Endodermal cell (in vitro differentiated cells): ENCODE measurements at regions not wholly inside any gene's neighbourhood (a gene's known extent, or its start where the extent isn't known, plus 50 kb on each side); places are given as distances from the start of the nearest gene placed in this dataset.
A peak's percentile ranks its signal among the peaks of the same experiment; 100 is the strongest.

ENCODE experiments used
- DNase-seq: peaks from one replicate; pipeline ENCODE4 v3.0.0-alpha.2; 2017
- H3K27ac ChIP-seq: 2 replicates; pipeline ENCODE4 v1.5.1; 2013; ENCODE audit warnings: mild to moderate bottlenecking, low read depth, low read length, moderate library complexity
- H3K27me3 ChIP-seq: 2 replicates; pipeline ENCODE4 v1.6.1; 2013; ENCODE audit warnings: mild to moderate bottlenecking, low read length, moderate library complexity; ENCODE audit not compliant: insufficient read depth, control insufficient read depth, poor library complexity, severe bottlenecking
- H3K36me3 ChIP-seq: 2 replicates; pipeline ENCODE4 v1.7.0; 2013; ENCODE audit warnings: mild to moderate bottlenecking, low read length, moderate library complexity; ENCODE audit not compliant: control insufficient read depth, insufficient read depth
- H3K4me1 ChIP-seq: one replicate; pipeline ENCODE4 v1.7.0; 2013; ENCODE audit warnings: low read length; ENCODE audit not compliant: control insufficient read depth, insufficient read depth
- H3K4me3 ChIP-seq: 2 replicates; pipeline ENCODE4 v1.5.1; 2013; ENCODE audit warnings: mild to moderate bottlenecking, low read length, moderate library complexity
- H3K9ac ChIP-seq: 2 replicates; pipeline ENCODE4 v1.6.1; 2013; ENCODE audit warnings: mild to moderate bottlenecking, low read length, moderate library complexity; ENCODE audit not compliant: poor library complexity, severe bottlenecking; ENCODE audit errors: extremely low read depth
- H3K9me3 ChIP-seq: 2 replicates; pipeline ENCODE4 v1.6.1; 2013; ENCODE audit warnings: mild to moderate bottlenecking, low read length, moderate library complexity; ENCODE audit not compliant: control insufficient read depth
- H3K27ac Mint-ChIP-seq: 2 replicates; pipeline ENCODE4 v1.8.0; 2020; ENCODE audit warnings: mixed read lengths
- H3K27me3 Mint-ChIP-seq: 2 replicates; pipeline ENCODE4 v1.8.0; 2021; ENCODE audit warnings: mild to moderate bottlenecking, mixed read lengths; ENCODE audit not compliant: insufficient read depth
- H3K36me3 Mint-ChIP-seq: 2 replicates; pipeline ENCODE4 v1.8.0; 2020; ENCODE audit warnings: low read depth, mixed read lengths
- H3K4me1 Mint-ChIP-seq: 2 replicates; pipeline ENCODE4 v1.8.0; 2020; ENCODE audit warnings: mixed read lengths
- H3K4me3 Mint-ChIP-seq: 2 replicates; pipeline ENCODE4 v1.8.0; 2020; ENCODE audit warnings: mild to moderate bottlenecking, moderate library complexity, mixed read lengths
- H3K9me3 Mint-ChIP-seq: 2 replicates; pipeline ENCODE4 v1.8.0; 2020; ENCODE audit warnings: mild to moderate bottlenecking, mixed read lengths
- CTCF ChIP-seq: fragments of 200-600 bp; sonication (generic); conservative IDR thresholded peaks from 2 replicates; pipeline ENCODE4 v1.5.0; 2021; ENCODE audit warnings: antibody characterized with exemption, mild to moderate bottlenecking
- WGBS, 2 experiments: methylation state at CpG; one replicate each; pipeline versions ENCODE4 v1.1.5 to v1.1.7; 2013; ENCODE audit warnings: missing lambda C conversion rate in 2 of 2, mixed read lengths in 1 of 2; ENCODE audit not compliant: insufficient coverage in 1 of 2, insufficient read length in 1 of 2; 5-methylcytosine and 5-hydroxymethylcytosine counted together

- WGBS, 2 experiments: 100% methylated on average over 2 of the region's 2 CpGs; no CpG with 5 or more reads in 1 of the 2 experiments
- Histone ChIP-seq H3K9me3 (no peaks in the 10 kb centered on the region), H3K27me3 (no peaks in the 10 kb centered on the region), H3K4me3 (no peak overlapping the region), H3K27ac (no peak overlapping the region), H3K9ac (no peak overlapping the region), H3K36me3 (no peaks in the 10 kb centered on the region), H3K4me1 (no peaks in the 10 kb centered on the region)
- H3K36me3 Mint-ChIP-seq: no peaks in the 10 kb centered on the region
- DNase-seq: no peak
- TF ChIP-seq CTCF: no peak
- no peak overlapping the region for H3K4me3 Mint-ChIP-seq
- H3K27me3 Mint-ChIP-seq: no peaks in the 10 kb centered on the region
- no peak overlapping the region for H3K27ac Mint-ChIP-seq
- H3K4me1 Mint-ChIP-seq: peaks cover 5% of the 10 kb centered on the region
- H3K9me3 Mint-ChIP-seq: peaks cover 5% of the 10 kb centered on the region
Measured at GRCh38 chr2:128684523-128684922, 365.9 kb upstream of the HS6ST1 start.

- Mint-ChIP-seq H3K27me3 (no peaks in the 10 kb centered on the region), H3K4me1 (peaks cover 5% of the 10 kb centered on the region), H3K36me3 (no peaks in the 10 kb centered on the region), H3K4me3 (no peak overlapping the region), H3K9me3 (peaks cover 5% of the 10 kb centered on the region), H3K27ac (no peak overlapping the region)
- DNase-seq: peak; percentile 17
- H3K36me3 ChIP-seq: no peaks in the 10 kb centered on the region
- H3K9ac ChIP-seq: no peak overlapping the region
- no peaks in the 10 kb centered on the region for H3K4me1 ChIP-seq
- no peaks in the 10 kb centered on the region for H3K27me3 ChIP-seq
- 88 to 93% methylated on average over 6 to 10 of the region's 10 CpGs for WGBS, 2 experiments
- no peak overlapping the region for H3K4me3 ChIP-seq
- no peak overlapping the region for H3K27ac ChIP-seq
- H3K9me3 ChIP-seq: no peaks in the 10 kb centered on the region
- TF ChIP-seq CTCF: no peak
Measured at GRCh38 chr2:128685841-128686496, 367.3 kb upstream of the HS6ST1 start.

- no peaks in the 10 kb centered on the region for H3K9me3 ChIP-seq
Measured at GRCh38 chr2:128686497-128686859, 367.8 kb upstream of the HS6ST1 start.

More at GRCh38 chr2:128686497-128686859, 367.8 kb upstream of the HS6ST1 start:
- H3K27me3 ChIP-seq: no peaks in the 10 kb centered on the region
- Mint-ChIP-seq H3K36me3 (no peaks in the 10 kb centered on the region), H3K4me3 (no peak overlapping the region), H3K4me1 (peaks cover under 1% of the 10 kb centered on the region), H3K27ac (no peak overlapping the region), H3K9me3 (peaks cover 7% of the 10 kb centered on the region), H3K27me3 (no peaks in the 10 kb centered on the region)
- no peak for TF ChIP-seq CTCF
- H3K4me1 ChIP-seq: no peaks in the 10 kb centered on the region
- no peak overlapping the region for H3K27ac ChIP-seq
- H3K9ac ChIP-seq: no peak overlapping the region
- no peaks in the 10 kb centered on the region for H3K36me3 ChIP-seq
- whole genome bisulfite sequencing, 2 experiments: 82 to 86% methylated on average over 1 to 4 of the region's 4 CpGs
- no peak overlapping the region for H3K4me3 ChIP-seq
- DNase-seq: no peak
